ENCODE measurements at regions not wholly inside any gene's neighbourhood (a gene's known extent, or its start where the extent isn't known, plus 50 kb on each side); places are given as distances from the start of the nearest gene placed in this dataset.

DNA sequence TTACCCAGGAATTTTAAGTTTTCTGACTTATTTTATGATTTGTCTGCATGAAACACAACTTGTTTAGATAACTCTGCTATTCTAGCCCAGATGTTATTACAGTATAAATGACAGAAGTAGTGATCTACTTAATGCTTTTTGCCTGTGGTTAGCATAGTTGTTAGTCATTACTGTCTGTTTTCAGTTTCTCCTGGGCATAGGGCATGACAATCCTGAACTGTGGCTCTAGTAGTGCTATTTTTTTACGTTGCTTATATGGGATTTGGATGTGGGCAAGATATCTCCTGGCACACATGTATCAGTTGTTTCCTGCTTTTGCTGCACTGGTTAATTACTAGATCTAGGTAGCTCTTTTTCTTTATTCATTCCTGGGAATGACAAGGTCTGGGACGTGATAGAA lies 1005.8 kb downstream of the PCDH18 start:
- DNase-seq (ENCODE audit: low spot score): no peak

GRCh38 chr4:136524039-136524438 lies 1008.3 kb downstream of the PCDH18 start:
- DNase-seq (ENCODE audit: low spot score): no peak

- no peak for DNase-seq (ENCODE audit: low spot score)
Measured at GRCh38 chr4:136516371-136516770, 1015.9 kb downstream of the PCDH18 start.

GRCh38 chr4:136505020-136505419 lies 1027.3 kb downstream of the PCDH18 start:
- no peak for DNase-seq (ENCODE audit: low spot score)

DNA sequence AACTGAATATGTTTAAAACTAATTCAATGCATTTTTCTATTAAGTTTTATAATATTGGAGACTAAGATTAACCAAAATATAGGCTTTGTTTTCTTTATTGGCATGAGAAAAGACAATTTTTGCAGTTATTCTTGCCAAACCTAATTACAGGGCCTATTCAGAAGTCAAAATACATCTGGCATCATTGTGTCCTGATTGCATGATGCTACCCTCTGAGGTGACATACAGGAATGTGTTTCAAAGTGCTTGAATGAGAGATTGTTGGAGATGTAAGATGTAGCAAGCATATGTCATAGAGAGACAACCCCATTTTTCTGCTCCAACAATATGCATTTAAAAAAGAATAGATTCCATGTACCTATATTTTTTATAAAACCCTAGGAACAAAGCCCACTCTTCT lies 1036.4 kb downstream of the PCDH18 start:
- DNase-seq (ENCODE audit: low spot score): no peak

GRCh38 chr4:136495076-136495475 lies 1037.2 kb downstream of the PCDH18 start:
- no peak for DNase-seq (ENCODE audit: low spot score)

DNA sequence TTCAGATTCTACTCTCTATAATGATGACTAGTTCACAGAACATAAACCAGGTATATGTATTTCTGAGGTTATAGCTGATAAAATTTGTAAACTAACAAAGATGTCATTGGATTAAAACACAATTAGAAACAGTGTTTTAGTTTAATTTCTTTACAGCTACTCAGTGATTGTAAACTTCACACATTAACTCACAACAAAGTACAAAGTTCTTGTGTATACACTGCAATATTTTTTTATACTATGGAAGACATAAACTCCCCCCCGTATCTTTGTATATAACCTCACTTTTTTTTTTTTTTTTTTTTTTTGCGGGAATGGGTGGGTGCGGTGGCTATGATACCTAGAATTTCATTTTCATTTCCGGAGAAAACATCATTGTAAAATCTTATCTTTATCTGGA lies 1043.2 kb downstream of the PCDH18 start:
- no peak for DNase-seq (ENCODE audit: low spot score)

- DNase-seq (ENCODE audit: low spot score): no peak
Measured at GRCh38 chr4:136484996-136485395, 1047.3 kb downstream of the PCDH18 start.

GRCh38 chr4:136476753-136477152 lies 1055.5 kb downstream of the PCDH18 start:
- DNase-seq (ENCODE audit: low spot score): no peak

DNA sequence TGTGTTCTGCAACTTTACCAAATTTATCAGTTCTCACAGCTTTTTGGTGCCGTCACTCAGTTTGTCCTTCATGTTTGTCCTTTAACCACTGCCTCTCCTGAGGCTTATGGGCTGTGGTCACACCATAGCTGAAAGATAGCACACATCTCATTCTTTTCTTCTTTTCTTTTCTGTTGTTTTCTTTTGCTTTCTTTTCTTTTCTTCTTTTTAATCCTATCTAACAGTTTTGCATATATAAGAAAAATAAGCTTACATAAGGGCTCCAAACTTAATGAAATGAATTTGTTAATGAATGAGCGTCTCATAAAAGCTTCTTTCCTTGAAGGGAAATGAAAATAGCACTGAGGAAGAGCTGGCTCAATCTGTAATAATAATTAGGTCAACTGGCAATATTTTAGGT lies 1061.2 kb downstream of the PCDH18 start:
- DNase-seq (ENCODE audit: low spot score): no peak

DNA sequence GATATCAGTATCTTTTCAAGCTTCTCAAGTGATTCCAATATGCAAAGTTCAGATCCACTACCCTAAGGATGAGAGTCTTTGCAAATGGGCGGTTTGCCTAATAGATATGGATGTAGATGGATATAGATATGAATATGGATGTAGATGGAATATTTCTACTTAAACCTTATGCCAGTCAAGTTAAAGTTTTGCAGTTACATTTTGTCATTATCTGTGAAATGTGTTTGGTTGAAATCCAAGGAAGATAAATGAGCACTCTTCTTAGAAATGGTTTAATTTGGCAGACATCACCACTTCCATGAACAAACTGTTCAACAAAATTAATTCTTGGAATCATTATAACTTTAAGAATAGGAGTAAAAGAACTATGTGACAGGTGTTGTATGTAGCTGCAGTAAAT lies 1066.6 kb downstream of the PCDH18 start:
- no peak for DNase-seq (ENCODE audit: low spot score)

DNA sequence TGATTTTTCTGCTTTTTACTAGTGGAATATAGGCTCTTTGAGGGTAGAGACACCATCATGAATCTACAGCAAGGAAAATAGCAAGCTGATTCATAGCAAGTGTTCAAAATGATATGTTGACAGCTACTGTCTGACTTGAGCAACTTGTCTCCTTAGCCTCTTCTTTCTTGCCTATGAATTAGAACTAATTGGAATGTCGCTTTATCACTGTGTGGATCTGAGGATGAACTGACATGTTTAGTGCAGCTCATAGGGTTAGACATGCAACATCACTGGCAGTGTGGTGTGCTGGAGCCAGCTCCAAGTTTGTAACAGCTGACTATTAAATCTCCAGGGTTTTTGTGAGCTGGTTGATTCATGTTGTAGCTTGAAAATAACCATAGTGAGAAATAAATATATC lies 1068.4 kb downstream of the PCDH18 start:
- no peak for DNase-seq (ENCODE audit: low spot score)

GRCh38 chr4:136461533-136461932 lies 1070.8 kb downstream of the PCDH18 start:
- no peak for DNase-seq (ENCODE audit: low spot score)

GRCh38 chr4:136458326-136458725 lies 1074.0 kb downstream of the PCDH18 start:
- no peak for DNase-seq (ENCODE audit: low spot score)

DNA sequence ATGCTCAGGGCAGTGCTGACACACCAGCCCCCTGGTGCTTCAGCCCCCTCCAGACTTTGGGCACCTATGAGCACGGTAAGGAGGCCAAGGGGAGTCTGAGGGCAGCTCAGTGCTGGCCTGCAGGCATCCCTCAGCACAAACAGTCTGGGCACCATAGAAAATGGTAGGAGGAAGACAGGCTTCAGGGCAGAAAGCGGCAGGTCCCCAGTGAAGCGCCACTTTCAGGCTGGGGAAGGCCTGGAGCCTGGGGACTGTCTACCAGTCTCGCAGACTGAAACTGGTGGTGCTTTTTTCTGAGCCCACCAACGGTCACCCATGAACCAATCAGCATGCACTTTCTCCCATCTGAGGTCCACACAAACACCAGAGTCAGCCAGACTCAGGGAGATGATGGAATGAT lies 1074.7 kb downstream of the PCDH18 start:
- no peak for DNase-seq (ENCODE audit: low spot score)

- no peak for DNase-seq (ENCODE audit: low spot score)
Measured at GRCh38 chr4:136457004-136457403, 1075.3 kb downstream of the PCDH18 start.

GRCh38 chr4:136443006-136443405 lies 1089.3 kb downstream of the PCDH18 start:
- no peak for DNase-seq (ENCODE audit: low spot score)

GRCh38 chr4:136442447-136442846 lies 1089.8 kb downstream of the PCDH18 start:
- no peak for DNase-seq (ENCODE audit: low spot score)

GRCh38 chr4:136441629-136442282 lies 1090.5 kb downstream of the PCDH18 start:
- DNase-seq (ENCODE audit: low spot score): no peak

DNA sequence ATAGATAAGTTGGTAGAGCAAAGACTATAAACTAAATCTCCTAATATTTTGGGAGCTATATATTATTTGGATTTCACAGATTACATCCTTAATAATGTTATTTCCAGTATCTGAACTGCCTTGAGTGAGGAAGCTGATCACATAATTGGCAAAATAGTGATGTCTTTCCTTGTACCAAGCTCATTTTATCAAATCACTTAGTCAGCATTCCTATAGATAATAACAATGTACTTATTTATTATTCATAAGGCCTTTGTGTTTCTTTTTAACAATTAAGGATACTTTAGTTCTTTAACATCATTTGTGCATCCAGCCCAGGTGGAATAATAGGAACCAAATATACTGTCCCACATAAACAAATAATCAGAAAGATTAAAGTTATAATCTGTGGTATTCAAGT lies 1093.6 kb downstream of the PCDH18 start:
- DNase-seq (ENCODE audit: low spot score): no peak

- no peak for DNase-seq (ENCODE audit: low spot score)
Measured at GRCh38 chr4:136424052-136424451, 1108.2 kb downstream of the PCDH18 start.

DNA sequence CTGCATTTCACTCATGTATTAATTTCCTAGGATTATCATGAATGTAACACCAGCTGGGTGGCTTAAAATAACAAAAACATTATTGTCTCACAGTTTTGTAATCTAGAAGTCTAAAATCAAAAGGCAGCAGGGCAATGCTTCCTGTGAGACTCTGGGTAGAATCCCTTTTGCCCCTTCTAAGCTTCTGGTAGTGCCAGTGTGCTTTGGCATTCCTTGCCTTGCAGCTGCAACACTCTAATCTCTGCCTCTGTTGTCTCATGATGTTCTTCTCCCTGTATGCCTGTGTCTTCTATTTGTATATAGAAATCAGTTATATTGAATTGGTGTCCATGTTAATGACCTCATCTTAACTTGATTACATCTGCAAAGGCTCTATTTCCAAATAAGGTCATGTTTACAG lies 1117.3 kb downstream of the PCDH18 start:
- no peak for DNase-seq (ENCODE audit: low spot score)

- no peak for DNase-seq (ENCODE audit: low spot score)
Measured at GRCh38 chr4:136412708-136413107, 1119.6 kb downstream of the PCDH18 start.

GRCh38 chr4:136400829-136401228 lies 1131.5 kb downstream of the PCDH18 start:
- DNase-seq (ENCODE audit: low spot score): no peak

Measured in putamen (tissue), 1 donor.